Loucy (cell line): ENCODE measurements at regions not wholly inside any gene's neighbourhood (a gene's known extent, or its start where the extent isn't known, plus 50 kb on each side); places are given as distances from the start of the nearest gene placed in this dataset.

Source experiments
- H2AFZ ChIP-seq: fragments of 200-600 bp; sonication (generic); 2 replicates; pipeline ENCODE4 v1.6.0; 2016; ENCODE audit warnings: antibody characterized with exemption, mild to moderate bottlenecking, low read length, moderate library complexity
- H3F3A ChIP-seq: fragments of 200-600 bp; 2 replicates; pipeline ENCODE4 v1.6.0; 2016; ENCODE audit warnings: antibody characterized with exemption, low read depth, mild to moderate bottlenecking
- H3K27me3 ChIP-seq: fragments of 200-600 bp; sonication (generic); 2 replicates; pipeline ENCODE4 v1.6.1; 2014; ENCODE audit warnings: low read length, mild to moderate bottlenecking; ENCODE audit not compliant: insufficient read depth, poor library complexity, severe bottlenecking
- H3K36me3 ChIP-seq: fragments of 200-600 bp; sonication (generic); 2 replicates; pipeline ENCODE4 v1.6.1; 2016; ENCODE audit warnings: low read length; ENCODE audit not compliant: insufficient read depth
- H3K4me1 ChIP-seq: fragments of 200-600 bp; sonication (generic); 2 replicates; pipeline ENCODE4 v1.5.1; 2014; ENCODE audit warnings: low read length, mild to moderate bottlenecking; ENCODE audit not compliant: insufficient read depth, poor library complexity, severe bottlenecking
- H3K4me2 ChIP-seq: fragments of 200-600 bp; sonication (generic); 2 replicates; pipeline ENCODE4 v1.6.0; 2014; ENCODE audit warnings: antibody characterized with exemption, low read length, low read depth, mild to moderate bottlenecking; ENCODE audit not compliant: poor library complexity, severe bottlenecking
- H3K4me3 ChIP-seq: fragments of 200-600 bp; sonication (generic); 2 replicates; pipeline ENCODE4 v1.5.1; 2014; ENCODE audit warnings: low read length, mild to moderate bottlenecking, mixed read lengths; ENCODE audit not compliant: poor library complexity, severe bottlenecking
- H3K79me2 ChIP-seq: fragments of 200-600 bp; sonication (generic); 2 replicates; pipeline ENCODE4 v1.6.1; 2014; ENCODE audit warnings: low read length; ENCODE audit not compliant: insufficient read depth
- H3K9ac ChIP-seq: fragments of 200-600 bp; sonication (generic); 2 replicates; pipeline ENCODE4 v1.6.0; 2014; ENCODE audit warnings: mild to moderate bottlenecking, low read depth, low read length, moderate library complexity; ENCODE audit not compliant: poor library complexity, severe bottlenecking
- H3K9me2 ChIP-seq: fragments of 200-600 bp; sonication (generic); replicated peaks from 2 replicates; pipeline ENCODE4 v1.6.1; 2016; ENCODE audit warnings: low read depth, low read length, mixed read lengths
- H3K9me3 ChIP-seq: fragments of 200-600 bp; sonication (generic); 2 replicates; pipeline ENCODE4 v1.6.1; 2014; ENCODE audit warnings: mild to moderate bottlenecking, antibody characterized with exemption, low read length, low read depth; ENCODE audit not compliant: insufficient read depth
- H4K20me1 ChIP-seq: fragments of 200-600 bp; sonication (generic); 2 replicates; pipeline ENCODE4 v1.6.0; 2014; ENCODE audit warnings: antibody characterized with exemption, low read length, mild to moderate bottlenecking; ENCODE audit not compliant: insufficient read depth, poor library complexity, severe bottlenecking
- CTCF ChIP-seq: fragments of 200-600 bp; sonication (generic); conservative IDR thresholded peaks from 2 replicates; pipeline ENCODE4 v1.5.1; 2014; ENCODE audit warnings: mild to moderate bottlenecking, antibody characterized with exemption, low read length
- EZH2phosphoT487 ChIP-seq: fragments of 200-600 bp; IDR thresholded peaks from 2 replicates; pipeline ENCODE4 v1.6.1; 2018; ENCODE audit warnings: antibody characterized with exemption, mild to moderate bottlenecking, moderate library complexity, borderline replicate concordance

DNA sequence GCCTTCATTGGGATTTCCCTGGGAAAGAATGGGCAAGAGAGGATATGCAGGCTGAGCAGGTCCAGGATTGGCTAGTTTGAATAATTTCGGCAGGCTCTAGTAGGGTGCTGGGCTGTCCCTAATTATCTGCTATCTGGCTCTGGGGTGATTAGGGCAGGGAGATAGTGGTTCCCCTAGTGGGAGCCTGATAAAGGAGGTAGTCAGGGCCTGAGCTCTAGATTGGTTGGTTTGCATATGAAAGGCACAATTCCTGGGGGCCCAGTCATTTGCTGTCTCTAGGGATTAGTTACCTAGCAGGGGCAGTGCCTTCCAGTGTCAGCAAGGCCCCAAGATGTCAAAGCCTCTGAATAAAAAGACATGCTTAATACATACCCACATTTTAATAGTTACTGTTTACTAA, 690.1 kb upstream of the KLHL29 start:
- Histone ChIP-seq H3K79me2 (no peaks in the 10 kb centered on the region), H4K20me1 (no peaks in the 10 kb centered on the region), H3K9me2 (no peaks in the 10 kb centered on the region), H3K36me3 (no peaks in the 10 kb centered on the region), H3K4me1 (no peaks in the 10 kb centered on the region), H3K4me3 (no peak overlapping the region), H3K9me3 (no peaks in the 10 kb centered on the region), H3K9ac (no peak overlapping the region), H3K27me3 (no peaks in the 10 kb centered on the region), H3F3A (no peaks in the 10 kb centered on the region), H2AFZ (no peak overlapping the region), H3K4me2 (no peak overlapping the region)
- TF ChIP-seq EZH2phosphoT487 = no peak
- no peak for TF ChIP-seq CTCF

GRCh38 chr2:22697054-22697788, 687.8 kb upstream of the KLHL29 start:
- no peaks in the 10 kb centered on the region for H4K20me1 ChIP-seq
- no peak overlapping the region for H3K9ac ChIP-seq
- H3K36me3 ChIP-seq = no peaks in the 10 kb centered on the region
- H3K9me3 ChIP-seq = no peaks in the 10 kb centered on the region
- no peaks in the 10 kb centered on the region for H3K4me1 ChIP-seq
- no peak overlapping the region for H3K4me2 ChIP-seq
- no peaks in the 10 kb centered on the region for H3K27me3 ChIP-seq
- H3K79me2 ChIP-seq = no peaks in the 10 kb centered on the region
- H2AFZ ChIP-seq = no peak overlapping the region
- no peak for TF ChIP-seq CTCF
- no peak for TF ChIP-seq EZH2phosphoT487
- H3F3A ChIP-seq = no peaks in the 10 kb centered on the region
- H3K9me2 ChIP-seq = no peaks in the 10 kb centered on the region
- H3K4me3 ChIP-seq = no peak overlapping the region

DNA sequence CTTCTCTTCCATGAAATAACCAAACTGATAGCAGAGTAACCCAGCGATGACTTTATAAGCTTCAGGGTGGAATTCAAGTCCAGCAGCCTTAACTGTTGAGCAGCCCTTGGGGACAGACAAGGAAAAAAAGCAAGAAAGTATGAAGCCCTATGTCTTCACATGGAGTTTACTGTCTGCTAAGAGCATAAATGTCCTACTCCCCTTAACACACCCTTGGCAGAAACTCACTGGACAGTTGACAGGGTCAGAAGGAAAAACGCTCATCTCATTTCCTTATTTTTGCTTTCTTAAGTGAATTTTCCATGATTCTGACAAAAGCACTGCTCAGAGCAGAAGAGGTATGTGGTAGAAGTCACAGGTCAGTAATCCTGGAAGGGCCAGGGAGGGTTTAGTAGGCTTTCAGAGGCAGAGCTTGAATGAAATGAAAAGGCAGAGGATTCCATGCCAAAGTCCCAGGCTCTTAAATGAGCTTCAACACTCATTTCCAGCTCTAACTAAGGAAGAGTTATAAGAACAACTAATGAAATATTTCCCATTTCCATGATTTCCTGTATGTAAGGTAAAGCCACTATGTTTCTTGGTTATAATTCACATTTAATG, 683.3 kb upstream of the KLHL29 start:
- Histone ChIP-seq H4K20me1 (no peaks in the 10 kb centered on the region), H3K4me3 (no peak overlapping the region), H2AFZ (no peak overlapping the region), H3K4me2 (no peak overlapping the region), H3K4me1 (no peaks in the 10 kb centered on the region), H3F3A (no peaks in the 10 kb centered on the region), H3K79me2 (no peaks in the 10 kb centered on the region), H3K9me2 (no peaks in the 10 kb centered on the region), H3K9me3 (no peaks in the 10 kb centered on the region), H3K27me3 (no peaks in the 10 kb centered on the region), H3K36me3 (no peaks in the 10 kb centered on the region), H3K9ac (no peak overlapping the region)
- no peak for TF ChIP-seq EZH2phosphoT487
